Upper lobe of left lung (tissue), 4 donors: ENCODE measurements at regions not wholly inside any gene's neighbourhood (a gene's known extent, or its start where the extent isn't known, plus 50 kb on each side); places are given as distances from the start of the nearest gene placed in this dataset.
"Not testable (repeated sequence)": the region's sequence is repeated elsewhere in the genome, so short reads cannot be mapped to it uniquely, and the experiment has no call there.

Experiments used
- POLR2A ChIP-seq, 4 donors: fragments of 450-650 bp; IDR thresholded peaks; one replicate each; pipeline ENCODE4 v1.5.1; 2016 to 2017; ENCODE audit warnings: antibody characterized with exemption in 4 of 4, mild to moderate bottlenecking in 2 of 4
- TF ChIP-seq, protein P1 (sequence below), 6 experiments: fragments of 450-650 bp in 4 of 6; fragments of 200-600 bp in 2 of 6; sonication (generic) in 2 of 6; IDR thresholded peaks; one replicate each; pipeline ENCODE4 v1.5.1; 2016 to 2019; ENCODE audit warnings: antibody characterized with exemption in 6 of 6

GRCh38 chr1:233471851-233472250 lies 142.1 kb upstream of the KCNK1 start:
- not testable (repeated sequence) for TF ChIP-seq POLR2A (IDR thresholded peaks at IDR 0.05)
- TF ChIP-seq, protein P1, sequence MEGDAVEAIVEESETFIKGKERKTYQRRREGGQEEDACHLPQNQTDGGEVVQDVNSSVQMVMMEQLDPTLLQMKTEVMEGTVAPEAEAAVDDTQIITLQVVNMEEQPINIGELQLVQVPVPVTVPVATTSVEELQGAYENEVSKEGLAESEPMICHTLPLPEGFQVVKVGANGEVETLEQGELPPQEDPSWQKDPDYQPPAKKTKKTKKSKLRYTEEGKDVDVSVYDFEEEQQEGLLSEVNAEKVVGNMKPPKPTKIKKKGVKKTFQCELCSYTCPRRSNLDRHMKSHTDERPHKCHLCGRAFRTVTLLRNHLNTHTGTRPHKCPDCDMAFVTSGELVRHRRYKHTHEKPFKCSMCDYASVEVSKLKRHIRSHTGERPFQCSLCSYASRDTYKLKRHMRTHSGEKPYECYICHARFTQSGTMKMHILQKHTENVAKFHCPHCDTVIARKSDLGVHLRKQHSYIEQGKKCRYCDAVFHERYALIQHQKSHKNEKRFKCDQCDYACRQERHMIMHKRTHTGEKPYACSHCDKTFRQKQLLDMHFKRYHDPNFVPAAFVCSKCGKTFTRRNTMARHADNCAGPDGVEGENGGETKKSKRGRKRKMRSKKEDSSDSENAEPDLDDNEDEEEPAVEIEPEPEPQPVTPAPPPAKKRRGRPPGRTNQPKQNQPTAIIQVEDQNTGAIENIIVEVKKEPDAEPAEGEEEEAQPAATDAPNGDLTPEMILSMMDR (IDR thresholded peaks at IDR 0.05): not testable (repeated sequence)
